HG03432 (cell line): ENCODE measurements at regions not wholly inside any gene's neighbourhood (a gene's known extent, or its start where the extent isn't known, plus 50 kb on each side); places are given as distances from the start of the nearest gene placed in this dataset.

Experiments used
- ATAC-seq: cut with Tn5 transposase; IDR thresholded peaks from one replicate; pipeline ENCODE4 v1.9.1; 2021; ENCODE audit warnings: mild to moderate bottlenecking, moderate library complexity; ENCODE audit not compliant: unreplicated experiment

DNA sequence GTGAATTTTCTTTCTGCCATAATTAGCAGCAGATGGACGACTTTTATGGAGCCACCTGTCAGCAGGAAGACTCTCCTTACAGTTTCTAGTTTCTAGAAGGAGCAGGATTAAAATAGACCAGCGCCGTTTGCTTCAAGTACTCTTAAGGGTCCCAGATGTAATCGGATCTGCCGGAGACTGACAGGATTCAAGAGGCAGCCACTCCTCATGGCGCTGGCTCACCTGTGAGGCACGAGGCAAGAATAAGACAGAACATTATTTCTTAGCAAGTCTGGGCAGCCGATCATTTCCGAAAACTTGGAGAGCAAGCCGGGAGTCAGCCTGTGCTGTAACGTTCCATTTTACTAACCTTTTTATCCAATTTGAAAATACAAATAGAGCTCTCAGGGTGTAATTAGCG lies 410.4 kb upstream of the RORA start:
- ATAC-seq: no peak

DNA sequence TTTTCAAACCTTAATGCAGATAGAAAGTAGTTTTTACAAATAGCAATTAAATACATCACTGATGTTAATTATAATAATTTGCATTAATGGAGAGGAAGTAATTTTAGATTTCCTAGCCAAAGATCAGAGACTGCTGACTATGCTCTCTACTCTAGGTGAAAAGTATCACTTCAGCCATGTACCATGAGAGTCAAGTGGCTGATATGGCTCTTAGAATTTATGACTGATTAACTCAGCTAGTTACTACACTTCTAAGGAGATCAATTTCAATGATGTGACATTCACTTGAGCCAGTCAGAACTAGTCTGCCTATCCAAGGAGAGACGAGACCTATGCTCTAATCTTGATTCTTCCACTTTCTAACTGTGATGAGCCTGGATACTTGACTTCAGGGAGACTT lies 405.7 kb upstream of the RORA start:
- ATAC-seq: no peak

DNA sequence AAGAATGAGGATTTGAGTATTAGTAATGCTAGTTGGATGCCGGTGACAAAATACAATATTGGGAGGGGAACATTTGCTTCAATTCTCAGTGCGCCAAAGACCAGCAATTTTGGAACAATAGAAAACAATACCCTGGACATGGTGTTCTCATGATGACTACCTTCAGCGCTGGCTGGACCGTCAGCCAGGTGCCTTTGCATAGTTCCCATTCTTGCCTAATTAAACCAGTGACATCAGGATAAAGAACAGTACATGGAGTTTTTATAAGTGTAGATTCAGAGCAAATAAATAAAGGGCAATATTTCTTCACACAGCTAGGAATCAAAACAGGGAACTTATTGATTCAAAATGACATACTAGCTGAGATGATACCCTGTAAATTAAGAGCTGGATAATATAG lies 404.8 kb upstream of the RORA start:
- no peak for ATAC-seq

DNA sequence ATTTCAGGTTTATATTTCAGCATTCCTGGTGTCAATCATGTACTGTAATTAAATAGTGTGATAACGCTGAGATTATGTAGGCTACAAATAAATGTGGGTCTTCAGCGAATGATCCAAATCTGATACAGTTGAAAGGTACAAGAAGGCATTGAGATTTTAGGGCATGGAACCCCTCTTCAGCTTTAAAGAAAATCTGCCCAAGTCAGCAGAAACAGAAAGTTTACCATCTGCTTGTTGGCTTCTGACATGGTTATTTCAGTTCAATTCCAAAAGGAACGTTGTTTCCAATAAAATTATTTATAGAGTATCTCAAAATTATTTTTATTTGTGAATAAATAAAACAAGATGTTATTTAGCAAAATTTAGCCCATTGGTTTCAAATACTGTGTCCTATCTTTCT lies 400.2 kb upstream of the RORA start:
- ATAC-seq: no peak

DNA sequence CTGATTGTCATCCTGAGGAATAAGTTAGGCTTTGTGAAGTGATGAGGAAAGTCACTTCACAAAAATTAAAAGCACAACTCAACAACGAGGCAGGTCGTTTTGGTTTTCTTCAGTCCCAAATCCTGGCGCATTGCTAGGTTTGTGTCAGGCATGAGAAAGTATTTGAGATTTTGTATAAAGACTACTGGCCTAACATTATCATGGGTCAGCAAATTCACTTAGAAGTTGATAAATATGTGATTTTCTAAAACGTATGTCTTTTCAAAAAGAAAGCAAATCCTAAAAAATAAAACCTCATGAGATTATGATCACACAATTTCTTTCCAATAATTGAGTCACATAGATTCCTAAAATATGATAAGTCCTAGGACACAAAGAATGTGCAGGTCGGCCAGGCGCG lies 395.8 kb upstream of the RORA start:
- ATAC-seq: no peak

DNA sequence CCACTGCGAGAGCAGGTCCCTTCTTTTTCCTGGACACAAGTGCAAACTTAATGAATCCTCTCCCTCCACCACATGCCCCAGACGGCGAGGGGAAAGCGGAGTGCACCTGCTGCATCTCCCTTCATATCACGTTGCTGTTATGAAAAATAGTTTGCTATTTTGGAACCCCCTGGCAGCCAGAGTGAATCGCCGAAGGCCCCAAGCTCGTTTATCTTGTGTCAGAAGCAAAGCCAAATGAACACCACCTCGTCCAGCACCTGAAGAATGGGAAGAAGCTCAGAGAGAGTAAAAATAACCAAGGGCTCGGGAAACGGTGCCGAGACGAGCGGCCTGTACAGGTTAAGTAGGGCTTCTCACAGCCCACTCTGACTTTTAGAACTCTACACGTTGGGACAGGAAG lies 394.6 kb upstream of the RORA start:
- ATAC-seq: no peak

DNA sequence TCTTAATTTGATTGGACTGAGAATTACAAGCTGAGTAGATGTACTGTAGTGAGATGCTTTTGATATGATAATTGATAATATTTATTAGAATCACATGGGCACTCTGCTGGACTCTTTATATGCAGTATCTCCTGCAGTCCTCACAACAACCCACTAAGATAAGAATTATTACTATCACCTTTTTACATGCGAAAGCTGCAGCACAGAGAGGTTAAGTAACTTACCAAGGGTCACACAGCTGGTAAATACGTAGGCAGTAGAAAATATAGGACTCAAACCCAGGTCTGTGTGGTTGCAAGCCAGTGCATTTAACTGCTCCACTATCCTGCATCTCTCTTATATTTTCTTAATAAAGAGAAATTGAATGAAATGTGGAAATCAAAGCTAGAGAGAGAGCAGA lies 392.8 kb upstream of the RORA start:
- ATAC-seq: no peak

DNA sequence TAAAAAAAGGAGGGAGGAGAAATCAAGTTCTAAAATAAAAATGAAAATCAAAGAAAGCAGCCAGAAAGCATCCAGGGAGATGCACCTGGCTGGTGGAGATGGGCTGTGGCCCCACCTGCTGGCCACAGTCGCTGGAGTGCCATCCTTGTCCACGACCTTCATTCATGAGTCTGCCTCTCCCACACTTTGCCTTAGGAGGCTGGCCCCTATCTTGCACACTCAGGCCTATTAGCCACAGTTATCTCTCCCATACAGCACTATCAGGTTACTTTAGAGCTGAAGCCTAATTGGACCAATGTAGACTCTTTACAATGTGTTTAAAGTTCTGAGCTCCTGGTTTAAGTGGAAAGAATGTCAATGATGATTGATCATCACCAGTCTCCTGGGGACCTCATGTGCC lies 392.0 kb upstream of the RORA start:
- ATAC-seq: no peak

DNA sequence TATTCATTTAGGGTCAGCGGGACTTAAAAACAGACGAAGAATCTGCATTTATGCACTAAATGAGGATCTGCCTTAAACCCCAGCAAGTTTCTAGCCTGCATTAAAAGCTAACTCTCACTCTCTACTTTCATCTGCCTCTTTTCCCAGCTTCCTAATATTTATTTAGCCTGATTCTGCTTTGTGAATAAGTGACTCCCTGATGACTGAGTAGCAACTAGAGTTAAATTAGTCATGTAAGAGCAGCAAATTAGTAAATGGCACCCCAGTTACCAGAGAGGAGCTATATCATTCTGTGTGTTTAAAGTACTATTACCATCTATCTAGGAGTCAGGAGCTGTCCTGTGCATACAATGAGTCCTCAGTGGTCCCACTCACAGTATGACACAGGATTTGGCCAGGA lies 391.0 kb upstream of the RORA start:
- ATAC-seq: no peak

DNA sequence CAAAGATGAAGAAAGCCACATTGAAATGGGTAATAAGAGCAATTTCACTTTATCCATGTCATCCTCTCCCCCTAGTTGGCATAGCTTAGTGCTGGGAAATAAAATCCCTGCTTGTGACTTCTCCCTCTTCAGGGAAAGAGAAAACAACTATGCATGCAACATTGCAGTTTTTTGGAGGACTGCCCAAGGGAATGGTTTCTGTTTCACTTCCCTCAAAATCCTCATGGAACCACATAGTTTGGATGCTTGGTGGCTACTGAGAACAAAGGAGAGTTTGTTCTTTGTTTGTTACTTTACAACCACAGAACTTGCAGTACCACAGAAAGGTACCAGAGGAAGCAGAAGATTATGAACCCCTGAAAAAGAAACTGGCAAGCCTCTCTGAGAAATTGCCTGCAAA lies 384.6 kb upstream of the RORA start:
- no peak for ATAC-seq

DNA sequence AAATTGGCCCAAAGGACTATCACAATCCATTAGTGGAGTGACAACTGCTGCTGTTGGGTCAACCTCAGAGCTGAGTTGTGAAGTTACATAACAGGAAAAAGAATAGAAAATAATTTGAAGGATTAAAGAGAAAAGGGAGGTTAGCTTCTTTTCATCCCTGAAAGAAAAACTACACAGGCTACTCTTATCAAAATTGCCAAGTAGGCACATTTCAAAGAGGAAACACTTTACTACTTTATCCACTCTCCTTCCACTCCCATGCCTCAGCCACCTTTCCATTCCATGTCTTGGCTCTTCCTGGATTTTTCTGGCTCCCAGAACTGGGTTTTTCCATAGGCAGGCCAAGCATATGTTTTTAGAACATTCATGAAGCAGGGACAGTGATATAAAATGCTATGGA lies 384.0 kb upstream of the RORA start:
- no peak for ATAC-seq

DNA sequence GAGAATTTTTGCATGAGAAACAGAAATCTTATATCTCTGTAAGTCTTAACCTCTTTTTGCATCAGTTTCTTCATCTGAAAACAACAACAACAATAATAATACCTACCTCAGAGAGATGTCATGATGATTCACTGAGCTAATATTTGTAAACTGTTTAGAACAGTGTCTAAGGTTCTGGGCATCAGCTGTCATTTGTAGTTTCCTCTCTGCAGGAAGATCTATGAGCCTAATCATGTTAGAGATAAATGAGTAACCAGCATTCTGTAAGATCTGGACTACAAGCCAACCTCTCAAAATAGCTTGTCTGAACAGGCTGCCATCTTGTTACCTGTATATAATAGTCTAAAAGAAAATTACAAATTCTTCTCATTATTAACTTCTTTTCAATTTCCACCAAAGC lies 383.0 kb upstream of the RORA start:
- no peak for ATAC-seq

DNA sequence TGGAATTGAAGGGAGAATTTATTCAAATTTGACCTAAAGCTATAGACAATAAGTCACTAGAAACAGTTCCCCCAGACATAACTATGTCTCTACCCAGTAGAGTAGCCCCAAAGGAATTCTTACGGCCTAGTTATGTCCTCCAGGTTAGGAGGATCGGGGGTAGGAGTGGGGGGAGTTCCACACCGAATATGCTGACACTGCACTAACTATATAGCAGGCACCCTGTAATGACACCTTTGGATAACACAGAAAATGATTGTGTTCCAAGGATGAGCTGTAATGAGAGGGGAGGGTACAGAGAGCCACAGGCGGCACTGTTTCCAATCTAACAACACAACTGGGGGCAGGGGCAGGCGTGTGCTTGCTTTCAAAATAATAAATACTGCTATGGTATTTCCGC lies 376.2 kb upstream of the RORA start:
- ATAC-seq: no peak

DNA sequence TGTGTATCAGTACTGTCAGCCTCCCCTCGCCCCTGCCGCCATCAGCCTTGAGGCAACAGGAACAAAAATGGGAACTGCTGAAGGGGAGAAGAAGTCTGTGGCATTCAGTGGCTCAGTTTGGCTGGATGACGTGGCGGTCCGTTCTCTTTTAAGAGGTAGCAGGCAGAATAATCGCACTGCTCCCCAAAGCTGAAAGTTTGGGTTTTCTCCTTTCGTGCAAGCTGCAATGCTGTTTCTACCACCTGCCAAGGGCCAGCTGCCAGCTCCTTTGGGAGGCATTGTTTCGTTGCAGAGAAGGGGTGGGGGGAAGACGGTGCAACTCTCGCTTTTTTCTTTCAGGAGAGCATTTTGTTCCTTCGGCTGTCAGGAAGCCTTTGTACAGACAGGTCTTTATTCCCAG lies 369.6 kb upstream of the RORA start:
- ATAC-seq: no peak

DNA sequence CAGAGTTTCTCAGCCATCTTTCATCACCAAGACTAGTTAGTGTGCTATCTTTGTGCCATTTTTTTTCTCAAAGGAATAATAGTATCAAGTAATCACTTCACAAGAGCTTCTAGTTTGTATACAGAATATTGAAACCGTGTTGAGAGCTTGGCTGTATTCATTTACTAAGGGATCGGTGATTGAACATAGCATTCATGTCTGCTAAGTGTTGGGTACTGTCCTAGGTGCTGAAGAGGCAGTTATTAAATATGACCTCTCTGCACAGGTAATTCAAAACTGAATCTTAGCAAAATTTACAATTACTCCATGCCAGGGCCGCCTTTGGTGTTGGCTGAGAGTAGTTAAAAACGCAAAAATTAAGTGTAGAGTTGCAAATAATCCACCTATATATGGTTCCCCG lies 355.3 kb upstream of the RORA start:
- no peak for ATAC-seq

DNA sequence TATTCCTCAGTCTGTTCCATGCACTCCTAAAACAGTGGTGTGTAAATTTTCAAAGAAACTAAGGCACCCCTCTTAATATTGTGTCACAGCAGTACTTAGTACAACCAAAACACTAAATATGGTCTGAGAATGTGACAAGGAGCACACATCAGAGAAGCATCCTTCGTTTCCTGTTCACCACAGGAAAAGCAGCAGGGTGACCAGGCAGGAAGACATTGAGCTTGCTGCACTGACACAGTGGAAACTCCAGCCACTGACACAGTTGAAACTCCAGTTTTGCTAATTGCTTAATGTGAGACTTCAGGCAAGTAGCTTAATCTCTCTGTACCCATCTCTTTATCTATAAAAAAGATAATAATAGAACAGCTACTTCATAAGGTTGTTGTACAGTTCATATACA lies 353.0 kb upstream of the RORA start:
- ATAC-seq: no peak

DNA sequence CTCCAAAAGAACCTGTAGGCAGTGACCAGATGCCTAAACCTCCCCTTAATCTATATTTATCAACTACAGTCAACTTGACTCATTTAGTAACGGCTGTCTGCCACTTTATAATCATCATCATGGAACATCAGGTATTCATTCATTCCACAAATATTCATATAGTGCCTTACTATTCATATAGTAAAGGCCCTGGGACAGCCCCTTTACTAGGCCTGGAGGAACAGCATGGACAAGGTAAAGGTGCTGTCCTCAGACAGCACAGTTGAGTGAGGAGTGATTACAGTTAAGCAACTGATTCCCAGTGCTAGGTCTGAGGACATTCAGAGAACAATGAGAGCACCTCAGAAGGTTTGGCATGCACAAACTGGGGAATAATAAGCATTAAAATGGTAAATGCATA lies 346.5 kb upstream of the RORA start:
- no peak for ATAC-seq

DNA sequence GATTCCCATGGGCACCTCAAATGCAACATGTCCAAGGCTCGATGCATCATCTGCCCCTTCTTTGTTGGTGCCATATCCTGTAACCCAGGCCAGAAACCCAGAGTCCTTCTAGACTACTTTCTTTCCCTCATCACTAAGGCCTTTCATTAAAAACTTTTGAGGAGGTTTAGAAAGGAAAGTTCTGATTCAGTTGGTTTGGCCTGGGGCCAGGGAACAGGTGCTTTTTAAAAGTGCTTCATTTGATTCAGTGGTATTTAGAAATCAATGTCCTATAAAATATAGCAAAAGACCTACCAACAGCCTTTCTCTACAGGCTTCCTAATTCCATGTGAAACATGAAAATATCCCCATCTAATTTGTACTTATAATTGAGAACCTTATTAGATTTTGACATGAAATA lies 341.9 kb upstream of the RORA start:
- no peak for ATAC-seq

DNA sequence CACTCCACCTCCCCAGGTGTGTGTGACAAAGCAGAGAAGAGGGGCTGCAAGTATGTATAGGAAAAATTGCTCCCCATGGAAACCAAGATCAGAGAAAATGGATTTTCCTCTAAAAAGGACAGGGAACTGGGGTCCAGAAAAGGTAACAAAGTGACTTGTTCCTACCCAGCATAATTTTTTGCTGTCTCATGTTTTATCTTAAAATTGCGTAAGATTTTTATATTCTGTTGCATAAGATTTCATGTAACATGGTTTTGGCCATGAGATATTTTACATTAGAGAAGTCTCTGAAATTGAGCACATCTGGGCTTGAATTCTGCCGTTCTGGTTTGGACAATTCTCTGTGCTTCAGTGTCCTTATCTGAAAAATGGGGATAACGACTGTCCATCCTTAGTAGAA lies 335.7 kb upstream of the RORA start:
- ATAC-seq: no peak

DNA sequence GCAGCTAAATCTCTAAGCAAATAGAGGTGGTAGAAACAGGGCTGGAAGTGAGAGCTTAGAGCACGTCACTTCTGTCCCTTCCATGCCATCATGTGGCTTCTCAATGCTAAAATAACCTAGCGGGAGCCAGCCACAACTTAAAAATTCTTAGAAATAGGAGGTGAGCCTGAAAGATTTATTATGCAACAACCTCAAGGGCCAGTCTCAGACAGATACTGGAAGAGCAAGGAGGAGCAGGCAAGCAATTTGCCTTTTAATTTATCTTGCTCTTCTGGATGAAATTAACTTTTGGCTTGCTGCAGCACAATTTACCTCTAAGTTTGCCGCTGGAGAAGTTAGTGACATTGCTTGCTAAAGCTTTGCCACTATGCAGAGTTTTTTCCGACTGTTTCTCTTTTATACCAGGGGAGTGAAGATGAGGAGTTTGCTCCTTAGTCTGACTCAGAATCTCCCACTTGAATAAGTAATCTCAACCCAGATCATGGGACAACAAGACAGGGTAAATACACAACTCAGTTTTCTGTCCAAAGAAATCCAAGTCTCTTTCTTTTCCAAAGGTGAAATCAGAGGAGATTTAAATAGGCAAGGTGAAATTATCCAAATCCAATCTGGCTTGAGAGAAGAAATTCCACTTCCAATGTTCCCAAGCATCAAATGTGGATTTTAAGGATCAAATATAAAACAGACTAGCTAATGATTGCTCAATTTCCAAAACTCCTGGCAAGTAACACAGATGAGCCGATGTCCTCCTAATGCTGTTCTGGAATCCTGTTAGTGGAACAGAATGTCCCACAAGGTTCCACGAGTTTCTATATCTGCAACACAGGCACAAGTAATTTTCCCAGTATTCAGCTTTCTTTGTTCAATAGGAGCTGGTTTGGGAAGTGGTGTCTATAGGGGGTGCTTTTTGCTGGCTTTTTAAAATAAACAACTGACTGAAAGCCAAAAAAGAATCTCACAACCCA lies 329.4 kb upstream of the RORA start:
- ATAC-seq: no peak

DNA sequence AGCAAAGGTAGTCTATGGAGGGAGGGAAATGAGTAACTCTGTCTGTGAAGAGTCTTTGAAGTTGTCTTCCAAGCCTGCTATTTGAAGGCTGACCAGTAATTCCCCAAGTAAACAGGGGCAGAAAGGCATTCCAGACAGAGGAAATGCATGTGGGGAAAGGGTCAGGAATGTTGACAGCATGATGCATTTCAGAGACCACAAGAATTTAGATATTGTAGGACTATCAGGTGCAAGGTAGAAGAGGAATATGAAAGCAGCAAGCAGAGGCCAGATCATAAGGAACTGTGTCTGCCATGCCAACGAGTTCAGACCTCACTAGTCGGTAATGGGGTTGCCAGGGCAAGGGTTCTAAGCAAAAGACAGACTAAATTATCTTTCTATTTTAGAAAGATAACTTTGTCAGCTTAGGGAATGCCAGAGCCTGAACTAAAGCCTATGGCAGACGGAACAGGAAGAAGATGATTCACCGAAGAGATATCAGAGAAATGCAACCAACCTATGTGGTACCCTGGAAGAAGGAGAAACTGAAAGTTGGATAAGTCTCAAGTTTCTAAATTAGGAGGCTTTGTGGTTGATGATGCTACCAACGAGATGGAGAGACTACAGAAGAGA lies 327.0 kb upstream of the RORA start:
- no peak for ATAC-seq

DNA sequence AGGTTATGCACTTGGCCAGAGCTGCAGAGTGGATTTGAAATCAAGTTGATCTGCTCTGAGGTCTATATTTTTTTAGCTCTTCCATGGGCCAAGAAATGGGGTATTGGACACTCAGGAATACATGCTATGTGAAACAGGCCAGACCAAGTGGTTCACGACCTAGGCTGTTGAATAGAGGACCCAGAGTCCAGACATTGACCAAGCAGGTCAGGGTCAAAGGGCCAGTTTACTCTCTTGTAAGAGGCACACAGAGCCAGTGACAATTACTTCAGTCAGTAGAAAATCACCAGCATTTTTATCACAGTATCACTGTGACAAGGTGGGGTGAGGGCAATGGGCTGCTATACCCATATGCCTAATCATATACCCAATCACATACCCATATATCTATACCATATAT lies 320.6 kb upstream of the RORA start:
- no peak for ATAC-seq

DNA sequence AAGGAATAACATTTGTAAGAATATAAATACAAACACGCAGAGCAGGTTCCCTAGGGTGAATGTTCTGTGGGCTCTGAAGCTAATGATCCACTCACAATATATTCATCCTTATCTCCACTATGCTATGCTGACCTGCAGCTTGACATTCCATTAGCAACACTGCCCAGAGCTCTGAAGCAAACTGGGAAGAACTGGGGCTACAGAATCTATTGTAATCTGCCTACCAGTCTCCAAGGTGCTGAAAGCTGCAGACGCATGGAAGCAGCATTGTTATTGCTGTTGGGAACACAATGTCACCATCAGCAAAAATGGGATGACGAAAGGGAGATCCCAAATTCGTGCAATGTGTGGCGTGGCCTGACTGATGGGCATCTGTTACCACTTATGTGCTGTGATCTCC lies 316.7 kb upstream of the RORA start:
- no peak for ATAC-seq
